Esophagus squamous epithelium (tissue), 4 donors: ENCODE measurements at regions not wholly inside any gene's neighbourhood (a gene's known extent, or its start where the extent isn't known, plus 50 kb on each side); places are given as distances from the start of the nearest gene placed in this dataset.

Source experiments
- POLR2A ChIP-seq, 4 donors: fragments of 450-650 bp; IDR thresholded peaks; one replicate each; pipeline ENCODE4 v1.6.1; 2017; ENCODE audit warnings: antibody characterized with exemption in 4 of 4, mild to moderate bottlenecking in 4 of 4, moderate library complexity in 3 of 4
- TF ChIP-seq, protein P1 (sequence below), 6 experiments: fragments of 450-650 bp in 4 of 6; fragments of 200-600 bp in 2 of 6; sonication (generic) in 2 of 6; IDR thresholded peaks; one replicate each; pipeline ENCODE4 v1.5.1; 2016 to 2019; ENCODE audit warnings: antibody characterized with exemption in 6 of 6, mild to moderate bottlenecking in 4 of 6, moderate library complexity in 4 of 6

DNA sequence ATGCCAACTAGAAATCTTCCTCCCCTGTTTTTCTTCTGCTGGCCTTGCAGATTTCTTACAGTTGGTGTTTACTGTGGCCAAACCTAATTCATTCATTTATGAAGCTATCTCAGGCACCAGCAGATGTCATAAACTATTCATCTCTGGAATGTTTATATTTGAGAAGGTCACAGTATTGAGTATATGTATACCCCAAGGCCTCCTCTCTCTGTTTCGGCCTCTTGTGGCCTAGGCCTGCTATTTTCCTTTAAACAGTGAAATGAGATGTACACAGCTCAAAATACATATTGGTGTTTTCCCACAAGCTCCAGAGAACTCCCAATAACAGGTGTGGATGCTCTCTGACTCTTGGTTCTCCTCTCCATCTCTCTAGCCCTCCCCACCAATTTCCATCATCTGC, 520.7 kb upstream of the CAMK1G start:
- no peak for TF ChIP-seq POLR2A (IDR thresholded peaks at IDR 0.05)
- TF ChIP-seq, protein P1, sequence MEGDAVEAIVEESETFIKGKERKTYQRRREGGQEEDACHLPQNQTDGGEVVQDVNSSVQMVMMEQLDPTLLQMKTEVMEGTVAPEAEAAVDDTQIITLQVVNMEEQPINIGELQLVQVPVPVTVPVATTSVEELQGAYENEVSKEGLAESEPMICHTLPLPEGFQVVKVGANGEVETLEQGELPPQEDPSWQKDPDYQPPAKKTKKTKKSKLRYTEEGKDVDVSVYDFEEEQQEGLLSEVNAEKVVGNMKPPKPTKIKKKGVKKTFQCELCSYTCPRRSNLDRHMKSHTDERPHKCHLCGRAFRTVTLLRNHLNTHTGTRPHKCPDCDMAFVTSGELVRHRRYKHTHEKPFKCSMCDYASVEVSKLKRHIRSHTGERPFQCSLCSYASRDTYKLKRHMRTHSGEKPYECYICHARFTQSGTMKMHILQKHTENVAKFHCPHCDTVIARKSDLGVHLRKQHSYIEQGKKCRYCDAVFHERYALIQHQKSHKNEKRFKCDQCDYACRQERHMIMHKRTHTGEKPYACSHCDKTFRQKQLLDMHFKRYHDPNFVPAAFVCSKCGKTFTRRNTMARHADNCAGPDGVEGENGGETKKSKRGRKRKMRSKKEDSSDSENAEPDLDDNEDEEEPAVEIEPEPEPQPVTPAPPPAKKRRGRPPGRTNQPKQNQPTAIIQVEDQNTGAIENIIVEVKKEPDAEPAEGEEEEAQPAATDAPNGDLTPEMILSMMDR (IDR thresholded peaks at IDR 0.05): no peak
